ENCODE measurements at regions not wholly inside any gene's neighbourhood (a gene's known extent, or its start where the extent isn't known, plus 50 kb on each side); places are given as distances from the start of the nearest gene placed in this dataset.
A peak's percentile ranks its signal among the peaks of the same experiment; 100 is the strongest.
"Not testable (repeated sequence)": the region's sequence is repeated elsewhere in the genome, so short reads cannot be mapped to it uniquely, and the experiment has no call there.

- DNase-seq = no peak
Measured at GRCh38 chr6:30832864-30833263, 51.5 kb upstream of the DDR1 start.

DNA sequence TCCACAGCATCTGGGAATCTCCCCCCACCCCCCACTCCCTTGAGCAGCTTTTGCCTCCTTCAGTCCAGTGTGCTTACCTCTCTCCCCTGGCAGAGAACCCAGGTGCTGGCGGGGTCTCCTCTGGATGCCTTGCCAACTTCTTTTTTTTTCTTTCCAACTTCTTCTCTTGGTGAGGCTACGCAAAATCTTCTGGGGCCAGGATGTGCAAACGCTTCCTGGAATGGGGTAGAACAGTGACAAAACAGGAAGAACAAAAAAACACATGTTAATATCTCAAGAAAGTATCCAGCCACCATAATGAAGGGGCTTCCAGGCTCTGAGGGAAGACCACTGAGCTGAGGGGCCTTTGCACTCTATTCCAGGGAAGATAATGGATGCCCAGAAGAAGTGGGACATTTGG, 53.9 kb upstream of the DDR1 start:
- no peak for DNase-seq

- DNase-seq = no peak
Measured at GRCh38 chr6:30829639-30830255, 54.6 kb upstream of the DDR1 start.

GRCh38 chr6:30829033-30829432, 55.3 kb upstream of the DDR1 start:
- no peak for DNase-seq

DNA sequence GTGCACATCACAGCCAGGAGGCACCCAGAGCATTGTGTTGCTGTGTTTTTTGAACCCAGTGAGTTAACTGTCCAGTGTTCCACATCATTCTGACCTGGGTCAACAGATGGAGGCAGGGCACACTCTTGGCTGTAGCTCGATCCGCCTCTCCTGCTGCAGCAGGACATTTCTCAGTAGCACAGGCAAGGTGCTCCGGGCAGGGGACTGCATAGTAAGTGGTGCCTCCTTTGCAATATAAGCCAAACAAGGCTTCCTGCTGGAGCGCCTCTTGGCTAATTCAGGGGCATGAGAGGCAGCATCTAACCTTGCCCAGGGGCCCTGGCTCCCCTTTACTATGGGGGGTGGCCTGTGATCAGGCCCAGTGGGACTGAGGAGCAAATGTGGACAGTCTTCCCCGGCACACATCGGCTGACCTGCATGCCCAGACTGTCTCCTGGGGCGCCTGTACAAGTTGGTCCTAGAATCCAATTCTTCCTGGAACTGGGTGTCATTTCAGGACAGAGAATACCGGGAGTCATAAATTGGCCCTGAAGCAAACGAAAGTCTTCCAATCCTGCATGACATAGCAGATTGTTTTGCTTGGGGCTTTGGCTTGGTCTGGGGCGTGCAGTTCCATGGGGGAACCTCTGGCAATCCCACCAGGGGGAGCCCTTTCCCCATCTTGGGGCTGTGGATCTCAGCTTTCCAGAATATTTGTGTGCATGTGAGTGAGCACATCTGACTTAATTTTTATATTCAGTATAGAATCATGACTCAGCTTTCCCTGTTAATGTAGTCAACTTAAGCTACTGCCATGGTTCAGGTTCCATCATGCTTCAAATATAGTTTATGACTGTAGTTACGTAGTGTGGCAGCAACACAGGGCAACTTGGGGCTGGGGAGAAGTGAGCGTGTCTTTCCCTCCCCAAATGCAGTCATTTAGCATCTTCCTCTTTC, 56.0 kb upstream of the DDR1 start:
- peak; percentile 93 for DNase-seq

- DNase-seq = no peak
Measured at GRCh38 chr6:30826961-30827342, 57.4 kb upstream of the DDR1 start.

DNA sequence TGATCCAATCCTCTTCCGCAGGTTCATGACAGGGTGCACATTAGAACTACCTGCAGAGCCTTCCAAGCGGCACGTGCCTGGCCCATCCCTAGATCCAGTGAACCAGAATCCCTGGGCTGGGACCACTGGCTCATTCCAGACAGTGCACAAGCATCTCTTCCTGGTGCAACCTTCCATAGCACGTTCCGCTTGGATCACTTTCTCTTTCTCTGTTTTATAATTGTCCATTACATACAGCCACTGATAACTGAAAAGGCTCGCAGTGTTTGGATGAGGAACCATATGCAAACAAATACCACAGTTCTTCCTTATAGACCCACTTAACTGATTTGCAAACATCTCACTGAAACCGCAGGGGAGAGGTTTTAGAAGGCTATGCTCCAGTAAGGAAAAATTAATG, 59.6 kb upstream of the DDR1 start:
- DNase-seq = no peak

- DNase-seq = no peak
Measured at GRCh38 chr6:30823534-30823865, 60.8 kb upstream of the DDR1 start.

GRCh38 chr6:30821862-30822784, 62.2 kb upstream of the DDR1 start:
- peak; percentile 63 for DNase-seq

GRCh38 chr6:30820193-30820592, 64.1 kb upstream of the DDR1 start:
- DNase-seq = peak; percentile 89

DNA sequence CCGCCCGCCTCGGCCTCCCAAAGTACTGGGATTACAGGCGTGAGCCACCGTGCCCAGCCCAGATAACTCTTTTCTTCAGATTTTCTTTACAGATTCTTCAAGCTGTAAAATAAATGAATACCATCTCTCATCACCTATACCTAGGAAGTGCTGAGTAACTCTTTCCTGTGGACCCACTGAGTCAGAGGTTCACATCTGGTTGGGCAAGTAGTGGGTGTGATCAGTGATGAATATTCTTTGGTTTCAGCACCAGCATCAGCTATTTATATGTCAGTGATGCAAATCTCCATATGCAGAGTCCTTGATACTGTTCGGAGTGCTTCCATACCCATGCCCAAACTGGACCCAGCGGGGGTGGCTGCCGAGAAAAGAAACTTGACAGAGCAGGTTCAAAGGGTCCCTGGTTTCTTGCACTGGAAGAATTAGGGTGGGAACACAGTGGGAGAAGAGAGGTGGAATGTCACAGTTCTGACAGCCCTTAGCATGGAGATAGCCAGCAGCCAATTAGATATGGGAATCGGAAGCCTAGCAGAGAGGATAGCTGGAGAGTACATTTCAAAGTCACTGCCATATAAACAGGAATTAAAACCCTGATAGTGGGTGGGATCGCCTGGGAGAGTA, 64.9 kb upstream of the DDR1 start:
- DNase-seq = no peak

GRCh38 chr6:30818391-30818841, 65.9 kb upstream of the DDR1 start:
- DNase-seq = peak; percentile 92

GRCh38 chr6:30816791-30817739, 67.3 kb upstream of the DDR1 start:
- no peak for DNase-seq

DNA sequence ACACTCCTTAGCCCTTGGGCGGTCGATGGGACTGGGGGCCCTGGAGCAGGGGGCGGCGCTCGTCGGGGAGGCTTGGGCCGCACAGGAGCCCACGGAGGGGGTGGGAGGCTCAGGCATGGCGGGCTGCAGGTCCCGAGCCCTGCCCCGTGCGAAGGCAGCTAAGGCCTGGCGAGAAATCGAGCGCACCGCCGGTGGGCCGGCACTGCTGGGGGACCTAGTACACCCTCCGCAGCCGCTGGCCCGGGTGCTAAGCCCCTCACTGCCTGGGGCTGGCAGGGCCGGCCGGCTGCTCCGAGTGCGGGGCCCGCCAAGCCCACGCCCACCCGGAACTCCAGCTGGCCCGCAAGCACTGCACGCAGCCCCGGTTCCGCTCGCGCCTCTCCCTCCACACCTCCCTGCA, 68.0 kb upstream of the DDR1 start:
- not testable (repeated sequence) for DNase-seq

- not testable (repeated sequence) for DNase-seq
Measured at GRCh38 chr6:30815041-30815742, 69.1 kb upstream of the DDR1 start.

DNA sequence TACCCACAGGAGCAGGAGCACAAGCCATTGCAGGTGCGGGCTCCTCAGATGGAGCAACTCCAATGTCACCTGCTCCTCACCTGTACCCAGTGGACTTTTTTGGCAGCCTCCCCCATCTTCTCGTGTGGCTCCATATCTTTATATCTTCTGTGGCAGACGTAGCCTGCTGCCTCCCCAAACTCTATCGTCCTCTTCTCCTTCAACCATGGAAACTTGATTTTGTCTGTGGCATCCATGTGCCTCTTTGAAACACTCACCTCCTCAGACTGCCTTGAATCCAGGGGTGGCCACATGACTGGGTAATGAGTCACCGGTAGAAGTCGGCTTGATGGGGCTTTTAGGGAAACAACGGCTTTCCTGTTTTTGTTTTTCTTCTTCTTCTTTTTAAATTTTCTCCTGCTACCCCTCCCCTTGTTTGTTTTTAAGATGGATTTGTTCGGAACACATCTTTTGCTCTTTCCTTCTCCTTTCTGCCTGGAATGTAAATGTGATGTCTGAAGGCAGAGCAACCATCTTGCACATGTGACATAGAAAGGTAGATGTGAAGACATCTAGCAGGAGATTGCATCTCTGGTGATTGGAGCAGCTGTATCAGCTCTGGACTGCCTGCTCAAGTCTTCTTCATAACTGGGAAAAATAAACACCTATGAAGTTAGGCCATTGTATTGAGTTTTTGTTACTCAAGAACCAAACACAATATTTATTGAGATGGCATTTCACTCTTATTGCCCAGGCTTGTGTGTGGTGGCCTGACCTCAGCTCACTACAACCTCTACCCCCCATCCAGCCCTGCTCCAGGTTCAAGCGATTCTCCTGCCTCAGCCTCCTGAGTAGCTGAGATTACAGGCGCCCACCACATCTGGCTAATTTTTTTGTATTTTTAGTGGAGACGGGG, 69.9 kb upstream of the DDR1 start:
- DNase-seq = peak; percentile 82

DNA sequence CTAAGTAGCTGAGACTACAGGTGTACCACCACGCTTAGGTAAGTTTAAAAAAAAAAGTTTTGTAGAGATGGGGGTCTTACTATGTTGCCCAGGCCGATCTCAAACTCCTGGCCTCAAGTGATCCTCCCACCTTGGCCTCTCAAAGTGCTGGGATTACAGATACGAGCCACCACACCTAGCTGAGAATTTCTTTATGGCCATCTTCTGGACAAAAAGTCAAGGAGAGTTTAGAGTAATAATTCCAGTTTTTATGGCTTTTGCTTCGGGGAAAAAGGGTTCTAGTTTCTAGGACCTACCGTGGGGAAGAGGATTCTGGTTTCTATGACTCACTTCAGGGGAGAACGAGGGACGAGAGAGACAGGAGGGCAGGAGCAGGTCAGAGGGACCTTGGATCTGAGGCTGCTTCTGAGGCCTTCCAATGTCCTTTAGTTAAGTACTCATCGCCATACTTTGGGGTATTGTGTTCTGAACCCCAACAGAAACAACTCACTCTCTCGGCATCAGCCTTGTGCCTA, 69.3 kb upstream of the IER3 start:
- no peak for DNase-seq

- no peak for DNase-seq
Measured at GRCh38 chr6:30810813-30811339, 66.5 kb upstream of the IER3 start.

DNA sequence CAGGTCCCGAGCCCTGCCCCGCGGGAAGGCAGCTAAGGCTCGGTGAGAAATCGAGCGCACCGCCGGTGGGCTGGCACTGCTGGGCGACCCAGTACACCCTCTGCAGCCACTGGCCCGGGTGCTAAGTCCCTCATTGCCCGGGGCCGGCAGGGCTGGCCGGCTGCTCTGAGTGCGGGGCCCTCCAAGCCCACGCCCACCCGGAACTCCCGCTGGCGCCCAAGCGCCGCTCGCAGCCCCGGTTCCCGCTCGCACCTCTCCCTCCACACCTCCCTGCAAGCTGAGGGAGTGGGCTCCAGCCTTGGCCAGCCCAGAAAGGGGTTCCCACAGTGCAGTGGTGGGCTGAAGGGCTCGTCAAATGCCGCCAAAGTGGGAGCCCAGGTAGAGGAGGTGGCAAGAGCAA, 63.2 kb upstream of the IER3 start:
- DNase-seq = not testable (repeated sequence)
